ENCODE measurements at regions not wholly inside any gene's neighbourhood (a gene's known extent, or its start where the extent isn't known, plus 50 kb on each side); places are given as distances from the start of the nearest gene placed in this dataset.
A peak's percentile ranks its signal among the peaks of the same experiment; 100 is the strongest.

- peaks cover 8% of the 10 kb centered on the region for H3K36me3 Mint-ChIP-seq (ENCODE audit: low read depth)
- H3K9me3 Mint-ChIP-seq: peaks cover 20% of the 10 kb centered on the region
- peaks cover 7% of the 10 kb centered on the region for H3K27me3 Mint-ChIP-seq (ENCODE audit: insufficient read depth)
- no peak for TF ChIP-seq CTCF (IDR thresholded peaks at IDR 0.05)
- peak overlapping the region; percentile 28; the same call in 1 of the 2 replicates for H3K4me3 Mint-ChIP-seq
- DNase-seq: no peak
- H3K27ac Mint-ChIP-seq: no peak overlapping the region
- H3K4me1 Mint-ChIP-seq (ENCODE audit: low read depth): no peaks in the 10 kb centered on the region
Observed at GRCh38 chr6:145175470-145175869, 559.9 kb downstream of the EPM2A start.

- TF ChIP-seq CTCF (IDR thresholded peaks at IDR 0.05): no peak
- Mint-ChIP-seq H3K36me3 (ENCODE audit: low read depth) (peaks cover 8% of the 10 kb centered on the region), H3K9me3 (peaks cover 20% of the 10 kb centered on the region), H3K4me1 (ENCODE audit: low read depth) (no peaks in the 10 kb centered on the region), H3K27ac (no peak overlapping the region), H3K4me3 (no peak overlapping the region), H3K27me3 (ENCODE audit: insufficient read depth) (peaks cover 7% of the 10 kb centered on the region)
- no peak for DNase-seq
Observed at GRCh38 chr6:145178391-145178790, 556.9 kb downstream of the EPM2A start.

- Mint-ChIP-seq H3K4me3 (no peak overlapping the region), H3K27ac (no peak overlapping the region), H3K9me3 (no peaks in the 10 kb centered on the region), H3K36me3 (ENCODE audit: low read depth) (no peaks in the 10 kb centered on the region), H3K27me3 (ENCODE audit: insufficient read depth) (no peaks in the 10 kb centered on the region), H3K4me1 (ENCODE audit: low read depth) (no peaks in the 10 kb centered on the region)
- no peak for TF ChIP-seq CTCF (IDR thresholded peaks at IDR 0.05)
- DNase-seq: no peak
Observed at GRCh38 chr6:145187491-145188206, 547.7 kb downstream of the EPM2A start.

- no peak overlapping the region for H3K27ac Mint-ChIP-seq
- no peaks in the 10 kb centered on the region for H3K4me1 Mint-ChIP-seq (ENCODE audit: low read depth)
- no peak overlapping the region for H3K4me3 Mint-ChIP-seq
- H3K36me3 Mint-ChIP-seq (ENCODE audit: low read depth): no peaks in the 10 kb centered on the region
- H3K27me3 Mint-ChIP-seq (ENCODE audit: insufficient read depth): no peaks in the 10 kb centered on the region
- TF ChIP-seq CTCF (IDR thresholded peaks at IDR 0.05): no peak
- H3K9me3 Mint-ChIP-seq: no peaks in the 10 kb centered on the region
- no peak for DNase-seq
Observed at GRCh38 chr6:145189836-145190235, 545.5 kb downstream of the EPM2A start.

- Mint-ChIP-seq H3K27ac (no peak overlapping the region), H3K9me3 (no peaks in the 10 kb centered on the region), H3K4me1 (ENCODE audit: low read depth) (0 out of 2 replicates have a peak, but pooled peaks cover 1% of the 10 kb centered on the region), H3K27me3 (ENCODE audit: insufficient read depth) (no peaks in the 10 kb centered on the region), H3K36me3 (ENCODE audit: low read depth) (no peaks in the 10 kb centered on the region), H3K4me3 (no peak overlapping the region)
- TF ChIP-seq CTCF (IDR thresholded peaks at IDR 0.05): no peak
- no peak for DNase-seq
Observed at GRCh38 chr6:145194389-145194788, 540.9 kb downstream of the EPM2A start.

Measured in HFFc6 (cell line).